ENCODE measurements at regions not wholly inside any gene's neighbourhood (a gene's known extent, or its start where the extent isn't known, plus 50 kb on each side); places are given as distances from the start of the nearest gene placed in this dataset.

- no peak for DNase-seq (ENCODE audit: low read depth)
Observed at GRCh38 chr3:168888781-168889180, 774.7 kb downstream of the MECOM start.

- no peak for DNase-seq (ENCODE audit: low read depth)
Observed at GRCh38 chr3:168885028-168885427, 778.5 kb downstream of the MECOM start.

- DNase-seq (ENCODE audit: low read depth), result no peak
Observed at GRCh38 chr3:168884353-168884903, 779.1 kb downstream of the MECOM start.

- no peak for DNase-seq (ENCODE audit: low read depth)
Observed at GRCh38 chr3:168883145-168883544, 780.4 kb downstream of the MECOM start.

- no peak for DNase-seq (ENCODE audit: low read depth)
Observed at GRCh38 chr3:168881804-168882203, 781.7 kb downstream of the MECOM start.

- DNase-seq (ENCODE audit: low read depth), result no peak
Observed at GRCh38 chr3:168878655-168879054, 782.9 kb upstream of the GOLIM4 start.

GRCh38 chr3:168877899-168878298, 782.2 kb upstream of the GOLIM4 start:
- DNase-seq (ENCODE audit: low read depth), result no peak

GRCh38 chr3:168876346-168877035, 780.8 kb upstream of the GOLIM4 start:
- DNase-seq (ENCODE audit: low read depth), result no peak

- DNase-seq (ENCODE audit: low read depth), result no peak
Observed at GRCh38 chr3:168872826-168873225, 777.1 kb upstream of the GOLIM4 start.

GRCh38 chr3:168870892-168871291, 775.2 kb upstream of the GOLIM4 start:
- no peak for DNase-seq (ENCODE audit: low read depth)

GRCh38 chr3:168865022-168865551, 769.4 kb upstream of the GOLIM4 start:
- DNase-seq (ENCODE audit: low read depth), result no peak

- no peak for DNase-seq (ENCODE audit: low read depth)
Observed at GRCh38 chr3:168864107-168865021, 768.6 kb upstream of the GOLIM4 start.

- DNase-seq (ENCODE audit: low read depth), result no peak
Observed at GRCh38 chr3:168863561-168863960, 767.8 kb upstream of the GOLIM4 start.

GRCh38 chr3:168862466-168862865, 766.7 kb upstream of the GOLIM4 start:
- DNase-seq (ENCODE audit: low read depth), result no peak

GRCh38 chr3:168860592-168860991, 764.9 kb upstream of the GOLIM4 start:
- no peak for DNase-seq (ENCODE audit: low read depth)

- DNase-seq (ENCODE audit: low read depth), result no peak
Observed at GRCh38 chr3:168860028-168860427, 764.3 kb upstream of the GOLIM4 start.

- no peak for DNase-seq (ENCODE audit: low read depth)
Observed at GRCh38 chr3:168859574-168859973, 763.9 kb upstream of the GOLIM4 start.

- DNase-seq (ENCODE audit: low read depth), result no peak
Observed at GRCh38 chr3:168859143-168859542, 763.4 kb upstream of the GOLIM4 start.

GRCh38 chr3:168858327-168858726, 762.6 kb upstream of the GOLIM4 start:
- no peak for DNase-seq (ENCODE audit: low read depth)

GRCh38 chr3:168850109-168850508, 754.4 kb upstream of the GOLIM4 start:
- DNase-seq (ENCODE audit: low read depth), result no peak

GRCh38 chr3:168847291-168847883, 751.7 kb upstream of the GOLIM4 start:
- DNase-seq (ENCODE audit: low read depth), result no peak

GRCh38 chr3:168844894-168845482, 749.3 kb upstream of the GOLIM4 start:
- no peak for DNase-seq (ENCODE audit: low read depth)
